NCI-H2227 (cell line): ENCODE measurements at regions not wholly inside any gene's neighbourhood (a gene's known extent, or its start where the extent isn't known, plus 50 kb on each side); places are given as distances from the start of the nearest gene placed in this dataset.

Source experiments
- DNase-seq: peaks from one replicate; lab custom pipeline; 2025; ENCODE audit not compliant: unreplicated experiment; lab: John Stamatoyannopoulos, UW

- DNase-seq, result no peak
Measured at GRCh38 chr10:44326474-44327030, 58.3 kb downstream of the CXCL12 start.

GRCh38 chr10:44325596-44326307, 59.1 kb downstream of the CXCL12 start:
- DNase-seq, result no peak

- DNase-seq, result no peak
Measured at GRCh38 chr10:44325157-44325556, 59.7 kb downstream of the CXCL12 start.

- no peak for DNase-seq
Measured at GRCh38 chr10:44323838-44324237, 61.1 kb downstream of the CXCL12 start.

- DNase-seq, result no peak
Measured at GRCh38 chr10:44322137-44322536, 62.8 kb downstream of the CXCL12 start.

- no peak for DNase-seq
Measured at GRCh38 chr10:44320756-44321155, 64.1 kb downstream of the CXCL12 start.

GRCh38 chr10:44317856-44318255, 67.0 kb downstream of the CXCL12 start:
- no peak for DNase-seq

GRCh38 chr10:44316922-44317215, 68.0 kb downstream of the CXCL12 start:
- DNase-seq, result no peak

- no peak for DNase-seq
Measured at GRCh38 chr10:44316187-44316921, 68.5 kb downstream of the CXCL12 start.

GRCh38 chr10:44314802-44315460, 70.0 kb downstream of the CXCL12 start:
- DNase-seq, result no peak

GRCh38 chr10:44313761-44314165, 71.1 kb downstream of the CXCL12 start:
- no peak for DNase-seq

GRCh38 chr10:44312401-44312800, 72.5 kb downstream of the CXCL12 start:
- DNase-seq, result no peak

GRCh38 chr10:44311563-44312051, 73.3 kb downstream of the CXCL12 start:
- no peak for DNase-seq

- peak; percentile 27 for DNase-seq
Measured at GRCh38 chr10:44310762-44311562, 73.9 kb downstream of the CXCL12 start.

- no peak for DNase-seq
Measured at GRCh38 chr10:44309939-44310761, 74.7 kb downstream of the CXCL12 start.

GRCh38 chr10:44309361-44309760, 75.5 kb downstream of the CXCL12 start:
- DNase-seq, result no peak

GRCh38 chr10:44308935-44309334, 76.0 kb downstream of the CXCL12 start:
- DNase-seq, result no peak

- no peak for DNase-seq
Measured at GRCh38 chr10:44307691-44308090, 77.2 kb downstream of the CXCL12 start.

- no peak for DNase-seq
Measured at GRCh38 chr10:44306762-44307161, 78.1 kb downstream of the CXCL12 start.

GRCh38 chr10:44306147-44306710, 78.7 kb downstream of the CXCL12 start:
- DNase-seq, result no peak
